ENCODE measurements at regions not wholly inside any gene's neighbourhood (a gene's known extent, or its start where the extent isn't known, plus 50 kb on each side); places are given as distances from the start of the nearest gene placed in this dataset.

- Histone ChIP-seq H3K27me3 (no peaks in the 10 kb centered on the region), H3K4me1 (no peaks in the 10 kb centered on the region), H3K9me3 (no peaks in the 10 kb centered on the region), H3K4me3 (no peak overlapping the region), H3K36me3 (no peaks in the 10 kb centered on the region), H3K27ac (no peak overlapping the region)
- no peak for DNase-seq
- no peak for TF ChIP-seq EP300 (IDR thresholded peaks at IDR 0.05; ENCODE audit: low read depth)
- TF ChIP-seq POLR2A (IDR thresholded peaks at IDR 0.05), result no peak
- TF ChIP-seq, protein P1, sequence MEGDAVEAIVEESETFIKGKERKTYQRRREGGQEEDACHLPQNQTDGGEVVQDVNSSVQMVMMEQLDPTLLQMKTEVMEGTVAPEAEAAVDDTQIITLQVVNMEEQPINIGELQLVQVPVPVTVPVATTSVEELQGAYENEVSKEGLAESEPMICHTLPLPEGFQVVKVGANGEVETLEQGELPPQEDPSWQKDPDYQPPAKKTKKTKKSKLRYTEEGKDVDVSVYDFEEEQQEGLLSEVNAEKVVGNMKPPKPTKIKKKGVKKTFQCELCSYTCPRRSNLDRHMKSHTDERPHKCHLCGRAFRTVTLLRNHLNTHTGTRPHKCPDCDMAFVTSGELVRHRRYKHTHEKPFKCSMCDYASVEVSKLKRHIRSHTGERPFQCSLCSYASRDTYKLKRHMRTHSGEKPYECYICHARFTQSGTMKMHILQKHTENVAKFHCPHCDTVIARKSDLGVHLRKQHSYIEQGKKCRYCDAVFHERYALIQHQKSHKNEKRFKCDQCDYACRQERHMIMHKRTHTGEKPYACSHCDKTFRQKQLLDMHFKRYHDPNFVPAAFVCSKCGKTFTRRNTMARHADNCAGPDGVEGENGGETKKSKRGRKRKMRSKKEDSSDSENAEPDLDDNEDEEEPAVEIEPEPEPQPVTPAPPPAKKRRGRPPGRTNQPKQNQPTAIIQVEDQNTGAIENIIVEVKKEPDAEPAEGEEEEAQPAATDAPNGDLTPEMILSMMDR (IDR thresholded peaks at IDR 0.05), result no peak
- TF ChIP-seq POLR2AphosphoS5 (IDR thresholded peaks at IDR 0.05), result no peak
- WGBS, 2 donors (ENCODE audit: low coverage in 1 of 2), result 81 to 86% methylated on average over 2 to 3 of the region's 3 CpGs
- intact Hi-C loops (cut with DNase I; ENCODE audit: low total_unique reads), result no loop called here
- in situ Hi-C loops (cut with MboI; ENCODE audit: low pct_ligation_motif_present in 1 of 4, low pct_unique_long_range_greater_than_20kb in 1 of 4, low sequenced_read_pairs in 3 of 4), result no loop called here
Measured at GRCh38 chr5:125877248-125877647, 546.0 kb upstream of the GRAMD2B start.

GRCh38 chr5:125882061-125882460 is 541.1 kb upstream of the GRAMD2B start:
- no peak for TF ChIP-seq POLR2A (IDR thresholded peaks at IDR 0.05)
- TF ChIP-seq POLR2AphosphoS5 (IDR thresholded peaks at IDR 0.05), result no peak
- TF ChIP-seq, protein P1 (IDR thresholded peaks at IDR 0.05), result no peak
- TF ChIP-seq EP300 (IDR thresholded peaks at IDR 0.05; ENCODE audit: low read depth), result no peak
- in situ Hi-C loops (cut with MboI; ENCODE audit: low pct_ligation_motif_present in 1 of 4, low pct_unique_long_range_greater_than_20kb in 1 of 4, low sequenced_read_pairs in 3 of 4), result no loop called here
- 75 to 80% methylated on average over 1 of the region's 1 CpG for WGBS, 2 donors (ENCODE audit: low coverage in 1 of 2)

DNA sequence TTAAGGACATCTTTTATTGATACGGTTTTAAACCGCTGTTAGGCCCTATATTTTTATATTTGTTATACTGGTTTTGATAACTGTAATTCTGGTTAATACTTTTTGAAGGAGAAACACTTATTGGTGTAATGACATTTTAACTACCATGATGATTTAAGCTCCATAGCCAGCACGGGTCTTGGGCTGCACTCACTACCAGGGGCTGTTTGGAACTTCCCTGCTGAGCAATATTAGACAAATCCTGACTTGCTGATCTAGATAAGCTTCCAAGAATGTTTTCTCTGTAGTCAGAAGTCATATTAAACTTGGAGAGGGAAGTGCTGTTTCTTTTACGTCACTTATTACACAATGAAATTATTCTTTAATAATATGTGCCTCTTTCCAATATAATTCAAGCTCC is 540.0 kb upstream of the GRAMD2B start:
- Histone ChIP-seq H3K27me3 (no peaks in the 10 kb centered on the region), H3K9me3 (no peaks in the 10 kb centered on the region), H3K4me1 (no peaks in the 10 kb centered on the region), H3K27ac (no peak overlapping the region), H3K4me3 (no peak overlapping the region), H3K36me3 (no peaks in the 10 kb centered on the region)
- WGBS, 2 donors (ENCODE audit: low coverage in 1 of 2), result 78 to 79% methylated on average over 4 of the region's 4 CpGs
- intact Hi-C loops (cut with DNase I; ENCODE audit: low total_unique reads), result no loop called here
- TF ChIP-seq POLR2AphosphoS5 (IDR thresholded peaks at IDR 0.05) (no peak), POLR2A (IDR thresholded peaks at IDR 0.05) (no peak), EP300 (IDR thresholded peaks at IDR 0.05; ENCODE audit: low read depth) (no peak)
- TF ChIP-seq, protein P1 (IDR thresholded peaks at IDR 0.05), result no peak
- no peak for DNase-seq
- in situ Hi-C loops (cut with MboI; ENCODE audit: low pct_ligation_motif_present in 1 of 4, low pct_unique_long_range_greater_than_20kb in 1 of 4, low sequenced_read_pairs in 3 of 4), result no loop called here

More at GRCh38 chr5:125882061-125882460, 541.1 kb upstream of the GRAMD2B start:
- Histone ChIP-seq H3K4me1 (no peaks in the 10 kb centered on the region), H3K27ac (no peak overlapping the region), H3K9me3 (no peaks in the 10 kb centered on the region), H3K36me3 (no peaks in the 10 kb centered on the region), H3K4me3 (no peak overlapping the region), H3K27me3 (no peaks in the 10 kb centered on the region)
- intact Hi-C loops (cut with DNase I; ENCODE audit: low total_unique reads), result no loop called here
- DNase-seq, result no peak

DNA sequence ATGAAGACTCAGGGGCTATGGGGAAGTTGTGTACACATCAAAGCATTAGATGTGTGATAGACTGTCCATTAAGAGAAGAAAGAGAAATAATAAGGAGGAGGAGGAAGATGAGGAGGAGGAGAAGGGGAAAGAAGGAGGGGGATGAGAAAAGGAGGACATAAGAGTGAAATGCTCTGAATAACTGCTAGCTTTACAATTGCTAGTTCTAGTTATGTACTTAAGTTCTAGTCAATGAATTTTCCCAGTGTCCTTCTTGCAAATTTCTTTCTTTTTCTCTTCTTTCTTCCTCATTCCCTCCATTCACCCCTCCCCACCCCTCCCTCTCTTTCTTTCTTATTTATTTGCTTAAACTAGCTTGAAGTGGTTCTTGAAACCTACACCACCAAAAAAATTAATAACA is 534.9 kb upstream of the GRAMD2B start:
- in situ Hi-C loops (cut with MboI; ENCODE audit: low pct_ligation_motif_present in 1 of 4, low pct_unique_long_range_greater_than_20kb in 1 of 4, low sequenced_read_pairs in 3 of 4), result no loop called here
- no peaks in the 10 kb centered on the region for H3K9me3 ChIP-seq
- no peak overlapping the region for H3K27ac ChIP-seq
- DNase-seq, result no peak
- TF ChIP-seq, protein P1 (IDR thresholded peaks at IDR 0.05), result no peak
- TF ChIP-seq POLR2A (IDR thresholded peaks at IDR 0.05) (no peak), POLR2AphosphoS5 (IDR thresholded peaks at IDR 0.05) (no peak), EP300 (IDR thresholded peaks at IDR 0.05; ENCODE audit: low read depth) (no peak)
- no peak overlapping the region for H3K4me3 ChIP-seq
- no peaks in the 10 kb centered on the region for H3K36me3 ChIP-seq
- H3K4me1 ChIP-seq, result peaks cover 0 to 10% (median 5%) of the 10 kb centered on the region in 4 donors
- H3K27me3 ChIP-seq, result no peaks in the 10 kb centered on the region
- intact Hi-C loops (cut with DNase I; ENCODE audit: low total_unique reads), result no loop called here
